ENCODE measurements at regions not wholly inside any gene's neighbourhood (a gene's known extent, or its start where the extent isn't known, plus 50 kb on each side); places are given as distances from the start of the nearest gene placed in this dataset.
A peak's percentile ranks its signal among the peaks of the same experiment; 100 is the strongest.

DNA sequence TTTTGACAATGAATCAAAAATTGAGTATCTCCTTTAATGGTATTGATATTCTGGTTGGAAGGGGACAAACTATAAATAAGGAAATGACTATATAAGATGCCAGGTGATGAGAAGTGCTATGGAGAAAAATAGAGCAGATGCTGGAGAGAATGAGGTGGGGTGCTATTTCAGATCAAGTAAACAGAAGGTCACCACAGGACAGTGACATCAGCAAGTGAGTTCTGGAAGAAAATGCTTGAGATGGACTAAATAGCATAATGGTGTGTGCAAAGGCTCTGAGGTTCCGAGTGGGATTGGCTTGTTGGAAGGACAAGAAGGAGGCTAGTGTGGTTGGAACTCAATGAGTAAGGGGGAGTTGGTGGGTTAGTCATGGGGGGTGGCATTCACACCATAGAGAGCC lies 157.5 kb upstream of the SGCD start:
- H2AK9ac ChIP-seq (replicated peaks; ENCODE audit: low read depth, low read length, poor library complexity): no peak overlapping the region
- H3K4me2 ChIP-seq (ENCODE audit: low read depth, low read length): no peak overlapping the region
- in situ Hi-C loops (cut with MboI; ENCODE audit: low sequenced_read_pairs): no loop called here
- H3K14ac ChIP-seq (replicated peaks; ENCODE audit: low read depth, low read length): no peak overlapping the region
- ATAC-seq (ENCODE audit: low read depth) (no peak), DNase-seq (no peak)
- ChIA-PET POLR2A (ENCODE audit: unreplicated experiment) (no interaction called here), CTCF (no interaction called here)
- H3K23ac ChIP-seq (ENCODE audit: low read depth, low read length): no peak overlapping the region
- H4K5ac ChIP-seq (ENCODE audit: low read depth, low read length): no peak overlapping the region
- no peak overlapping the region for H3K4ac ChIP-seq (ENCODE audit: low read depth, low read length)
- no peaks in the 10 kb centered on the region for H3K27me3 ChIP-seq (ENCODE audit: control insufficient read depth, insufficient read depth, low read length)
- H3K18ac ChIP-seq (ENCODE audit: low read depth, low read length): no peak overlapping the region
- no peak overlapping the region for H3K56ac ChIP-seq (ENCODE audit: extremely low read depth, insufficient read depth, low read length)
- H3K27ac ChIP-seq (ENCODE audit: insufficient read depth, low read length): no peak overlapping the region
- TF ChIP-seq NFE2L2 (IDR thresholded peaks at IDR 0.05; ENCODE audit: low read depth, low read length) (no peak), RFX5 (IDR thresholded peaks at IDR 0.05; ENCODE audit: low read depth, low read length) (no peak), RAD21 (IDR thresholded peaks at IDR 0.05; ENCODE audit: low read length) (no peak), FOS (IDR thresholded peaks at IDR 0.05; ENCODE audit: low read depth, low read length) (no peak), CHD1 (IDR thresholded peaks at IDR 0.05; ENCODE audit: low read depth, low read length) (no peak), MAZ (IDR thresholded peaks at IDR 0.05; ENCODE audit: borderline replicate concordance, low read depth, low read length) (no peak), BHLHE40 (IDR thresholded peaks at IDR 0.05; ENCODE audit: low read depth, low read length) (no peak), RCOR1 (IDR thresholded peaks at IDR 0.05; ENCODE audit: insufficient replicate concordance, low read length) (no peak), MXI1 (IDR thresholded peaks at IDR 0.05; ENCODE audit: borderline replicate concordance, low read depth, low read length) (no peak), SMC3 (IDR thresholded peaks at IDR 0.05; ENCODE audit: low read depth, low read length) (no peak), POLR2A (IDR thresholded peaks at IDR 0.05; ENCODE audit: low read depth, low read length) (no peak), MAFK (IDR thresholded peaks at IDR 0.05; ENCODE audit: low read depth, low read length) (no peak), USF2 (IDR thresholded peaks at IDR 0.05; ENCODE audit: low read depth, low read length) (no peak), CEBPB (IDR thresholded peaks at IDR 0.05; ENCODE audit: low read depth, low read length) (no peak), ELK1 (IDR thresholded peaks at IDR 0.05; ENCODE audit: borderline replicate concordance, low read depth, low read length) (no peak)
- TF ChIP-seq, protein P1, sequence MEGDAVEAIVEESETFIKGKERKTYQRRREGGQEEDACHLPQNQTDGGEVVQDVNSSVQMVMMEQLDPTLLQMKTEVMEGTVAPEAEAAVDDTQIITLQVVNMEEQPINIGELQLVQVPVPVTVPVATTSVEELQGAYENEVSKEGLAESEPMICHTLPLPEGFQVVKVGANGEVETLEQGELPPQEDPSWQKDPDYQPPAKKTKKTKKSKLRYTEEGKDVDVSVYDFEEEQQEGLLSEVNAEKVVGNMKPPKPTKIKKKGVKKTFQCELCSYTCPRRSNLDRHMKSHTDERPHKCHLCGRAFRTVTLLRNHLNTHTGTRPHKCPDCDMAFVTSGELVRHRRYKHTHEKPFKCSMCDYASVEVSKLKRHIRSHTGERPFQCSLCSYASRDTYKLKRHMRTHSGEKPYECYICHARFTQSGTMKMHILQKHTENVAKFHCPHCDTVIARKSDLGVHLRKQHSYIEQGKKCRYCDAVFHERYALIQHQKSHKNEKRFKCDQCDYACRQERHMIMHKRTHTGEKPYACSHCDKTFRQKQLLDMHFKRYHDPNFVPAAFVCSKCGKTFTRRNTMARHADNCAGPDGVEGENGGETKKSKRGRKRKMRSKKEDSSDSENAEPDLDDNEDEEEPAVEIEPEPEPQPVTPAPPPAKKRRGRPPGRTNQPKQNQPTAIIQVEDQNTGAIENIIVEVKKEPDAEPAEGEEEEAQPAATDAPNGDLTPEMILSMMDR (conservative IDR thresholded peaks at IDR 0.05; ENCODE audit: low read depth, low read length): no peak
- H3K9me1 ChIP-seq (ENCODE audit: insufficient read depth, low read length): no peaks in the 10 kb centered on the region
- no peak overlapping the region for H2BK5ac ChIP-seq (ENCODE audit: low read depth, low read length, poor library complexity, severe bottlenecking)
- no peak overlapping the region for H2BK120ac ChIP-seq (ENCODE audit: low read depth, low read length)
- no peak overlapping the region for H4K91ac ChIP-seq (ENCODE audit: insufficient read depth, low read depth, low read length)
- H4K8ac ChIP-seq (ENCODE audit: low read depth in 2 of 2, low read length in 2 of 2): no peak overlapping the region
- no peaks in the 10 kb centered on the region for H4K20me1 ChIP-seq (ENCODE audit: insufficient read depth, low read length)
- dilution Hi-C loops (cut with HindIII; ENCODE audit: low sequenced_read_pairs, unreplicated experiment): no loop called here
- BruUV-seq (replicated peaks): no TSS peak
- H2BK20ac ChIP-seq (ENCODE audit: low read depth, low read length): no peak overlapping the region
- no peaks in the 10 kb centered on the region for H3K9me3 ChIP-seq (ENCODE audit: control insufficient read depth, insufficient read depth, low read length)
- WGBS, 2 experiments (ENCODE audit: extremely low coverage in 2 of 2, insufficient read length in 1 of 2): no CpG with 5 or more reads among the region's 1 CpG
- intact Hi-C loops (cut with micrococcal nuclease): no loop called here
- H3K79me1 ChIP-seq (ENCODE audit: low read depth in 1 of 2, low read length in 2 of 2): no peaks in the 10 kb centered on the region
- H3K9ac ChIP-seq (ENCODE audit: low read depth, low read length): no peak overlapping the region
- peak overlapping the region; percentile 41 for H2AFZ ChIP-seq (replicated peaks; ENCODE audit: low read length, poor library complexity)
- no peaks in the 10 kb centered on the region for H3K4me1 ChIP-seq (ENCODE audit: control insufficient read depth, insufficient read depth, low read length)
- no peak overlapping the region for H3K4me3 ChIP-seq (ENCODE audit: insufficient read depth, low read depth, low read length)
- H2AK5ac ChIP-seq (ENCODE audit: low read depth, low read length): peak overlapping the region; percentile 16; the same call in 1 of the 2 replicates
- no peak overlapping the region for H2BK15ac ChIP-seq (ENCODE audit: low read depth, low read length)
- H3K36me3 ChIP-seq (ENCODE audit: control insufficient read depth, insufficient read depth, low read length): no peaks in the 10 kb centered on the region
